HG02943 (cell line): ENCODE measurements at regions not wholly inside any gene's neighbourhood (a gene's known extent, or its start where the extent isn't known, plus 50 kb on each side); places are given as distances from the start of the nearest gene placed in this dataset.

Source experiments
- ATAC-seq: cut with Tn5 transposase; IDR thresholded peaks from one replicate; pipeline ENCODE4 v1.9.1; 2021; ENCODE audit warnings: mild to moderate bottlenecking, low read depth, moderate library complexity; ENCODE audit not compliant: unreplicated experiment

GRCh38 chr13:58855283-58855682 is 1223.7 kb downstream of the PCDH17 start:
- ATAC-seq = no peak

- no peak for ATAC-seq
These were observed 1227.4 kb downstream of the PCDH17 start for GRCh38 chr13:58858870-58859371.

- ATAC-seq = no peak
These were observed 1233.7 kb downstream of the PCDH17 start for GRCh38 chr13:58865286-58865685.

GRCh38 chr13:58869566-58869965 is 1238.0 kb downstream of the PCDH17 start:
- no peak for ATAC-seq

- no peak for ATAC-seq
These were observed 1244.9 kb downstream of the PCDH17 start for GRCh38 chr13:58876473-58876872.

- no peak for ATAC-seq
These were observed 1247.6 kb downstream of the PCDH17 start for GRCh38 chr13:58879114-58879513.

- no peak for ATAC-seq
These were observed 1251.0 kb downstream of the PCDH17 start for GRCh38 chr13:58882516-58882915.

- no peak for ATAC-seq
These were observed 1251.9 kb downstream of the PCDH17 start for GRCh38 chr13:58883405-58883804.

- no peak for ATAC-seq
These were observed 1253.0 kb downstream of the PCDH17 start for GRCh38 chr13:58884353-58885209.

GRCh38 chr13:58889474-58889873 is 1257.9 kb downstream of the PCDH17 start:
- no peak for ATAC-seq

GRCh38 chr13:58893396-58893795 is 1261.9 kb downstream of the PCDH17 start:
- ATAC-seq = no peak

- ATAC-seq = no peak
These were observed 1257.3 kb downstream of the DIAPH3 start for GRCh38 chr13:58906329-58907007.

- ATAC-seq = no peak
These were observed 1256.4 kb downstream of the DIAPH3 start for GRCh38 chr13:58907347-58907746.

GRCh38 chr13:58908019-58908679 is 1255.6 kb downstream of the DIAPH3 start:
- no peak for ATAC-seq

- ATAC-seq = no peak
These were observed 1244.2 kb downstream of the DIAPH3 start for GRCh38 chr13:58919551-58919950.

GRCh38 chr13:58921129-58921528 is 1242.6 kb downstream of the DIAPH3 start:
- ATAC-seq = no peak

- no peak for ATAC-seq
These were observed 1236.9 kb downstream of the DIAPH3 start for GRCh38 chr13:58926858-58927257.

- ATAC-seq = no peak
These were observed 1230.3 kb downstream of the DIAPH3 start for GRCh38 chr13:58933475-58933874.

GRCh38 chr13:58935689-58936088 is 1228.0 kb downstream of the DIAPH3 start:
- ATAC-seq = no peak

- no peak for ATAC-seq
These were observed 1217.5 kb downstream of the DIAPH3 start for GRCh38 chr13:58946274-58946673.

GRCh38 chr13:58949646-58950045 is 1214.1 kb downstream of the DIAPH3 start:
- no peak for ATAC-seq
